PC-9 (cell line): ENCODE measurements at regions not wholly inside any gene's neighbourhood (a gene's known extent, or its start where the extent isn't known, plus 50 kb on each side); places are given as distances from the start of the nearest gene placed in this dataset.

ENCODE experiments used
- BruUV-seq: library from RNA; stranded (reverse); fragments of 400-500 nt; replicated peaks from 2 replicates; lab custom pipeline; 2021; lab: Mats Ljungman, UMichigan
- CTCF ChIA-PET: fragments of 300-600 bp; sonication (Branson Sonifier 250); formaldehyde crosslinking; loops from one replicate; lab custom pipeline; 2022; ENCODE audit warnings: antibody characterized with exemption; lab: Charles Lee
- POLR2A ChIA-PET: fragments of 300-600 bp; sonication (Branson Sonifier 250); formaldehyde crosslinking; loops from one replicate; lab custom pipeline; 2022; ENCODE audit warnings: antibody characterized with exemption; ENCODE audit not compliant: unreplicated experiment; lab: Charles Lee
- DNase-seq, 2 experiments: peaks; one replicate each; pipeline versions ENCODE4 v3.0.0 to v3.0.0-alpha.2; 2015 to 2022; ENCODE audit warnings: mixed read lengths in 1 of 2
- H2AFZ ChIP-seq: fragments of 200-600 bp; sonication (generic); 2 replicates; pipeline ENCODE4 v1.8.1; 2017; ENCODE audit warnings: antibody characterized with exemption
- H3F3A ChIP-seq: fragments of 200-600 bp; sonication (generic); 2 replicates; pipeline ENCODE4 v1.8.1; 2017; ENCODE audit warnings: antibody characterized with exemption, mild to moderate bottlenecking, low read depth; ENCODE audit not compliant: insufficient read depth
- H3K27ac ChIP-seq: fragments of 200-600 bp; sonication (generic); 2 replicates; pipeline ENCODE4 v1.6.1; 2016; ENCODE audit warnings: mixed run types
- H3K27me3 ChIP-seq: fragments of 200-600 bp; sonication (generic); 2 replicates; pipeline ENCODE4 v1.6.1; 2016; ENCODE audit warnings: low read depth, mixed run types; ENCODE audit not compliant: insufficient read depth
- H3K36me3 ChIP-seq: fragments of 200-600 bp; sonication (generic); 2 replicates; pipeline ENCODE4 v1.6.1; 2016; ENCODE audit warnings: low read depth, mixed run types
- H3K4me1 ChIP-seq: fragments of 200-600 bp; sonication (generic); replicated peaks from 2 replicates; pipeline ENCODE4 v1.6.1; 2016; ENCODE audit warnings: mixed run types; ENCODE audit not compliant: insufficient read depth
- H3K4me2 ChIP-seq: fragments of 200-600 bp; sonication (generic); 2 replicates; pipeline ENCODE4 v1.6.1; 2017; ENCODE audit warnings: mixed run types
- H3K4me3 ChIP-seq: fragments of 200-600 bp; sonication (generic); 2 replicates; pipeline ENCODE4 v1.6.1; 2016; ENCODE audit warnings: mixed run types
- H3K79me2 ChIP-seq: fragments of 200-600 bp; sonication (generic); 2 replicates; pipeline ENCODE4 v1.6.1; 2017; ENCODE audit warnings: low read depth, mixed run types
- H3K9me2 ChIP-seq: fragments of 200-600 bp; sonication (generic); 2 replicates; pipeline ENCODE4 v1.8.1; 2017; ENCODE audit warnings: mild to moderate bottlenecking; ENCODE audit not compliant: insufficient read depth
- H3K9me3 ChIP-seq: fragments of 200-600 bp; sonication (generic); 2 replicates; pipeline ENCODE4 v1.8.1; 2016; ENCODE audit warnings: low read depth; ENCODE audit not compliant: insufficient read depth
- H4K20me1 ChIP-seq: fragments of 200-600 bp; sonication (generic); 2 replicates; pipeline ENCODE4 v1.8.1; 2017; ENCODE audit not compliant: insufficient read depth
- CTCF ChIP-seq: fragments of 200-600 bp; sonication (generic); conservative IDR thresholded peaks from 2 replicates; pipeline ENCODE4 v1.6.1; 2017; ENCODE audit warnings: mixed run types, antibody characterized with exemption, mild to moderate bottlenecking, moderate library complexity
- EZH2 ChIP-seq: fragments of 200-600 bp; sonication (generic); IDR thresholded peaks from 2 replicates; pipeline ENCODE4 v1.8.0; 2017; ENCODE audit warnings: antibody characterized with exemption, low read depth
- intact Hi-C: fragments of 100-400 bp; cut with micrococcal nuclease; formaldehyde crosslinking; loops from one replicate; pipeline ENCODE4 v1.10.0; 2022; ENCODE audit not compliant: unreplicated experiment

- Histone ChIP-seq H3K4me1 (no peaks in the 10 kb centered on the region), H3K4me3 (no peak overlapping the region), H3K79me2 (no peaks in the 10 kb centered on the region), H3K9me2 (no peaks in the 10 kb centered on the region), H3K27ac (no peak overlapping the region), H3K4me2 (no peak overlapping the region), H4K20me1 (no peaks in the 10 kb centered on the region), H2AFZ (no peak overlapping the region), H3K9me3 (no peaks in the 10 kb centered on the region), H3K27me3 (no peaks in the 10 kb centered on the region), H3K36me3 (no peaks in the 10 kb centered on the region), H3F3A (no peaks in the 10 kb centered on the region)
- BruUV-seq = no TSS peak
- intact Hi-C loops = no loop called here
- no peak for DNase-seq
- no peak for TF ChIP-seq CTCF
- no peak for TF ChIP-seq EZH2
- ChIA-PET POLR2A (no interaction called here), CTCF (no interaction called here)
Observed at GRCh38 chr2:220745682-220746081, 826.4 kb downstream of the EPHA4 start.

- H3K4me1 ChIP-seq = no peaks in the 10 kb centered on the region
- H2AFZ ChIP-seq = no peak overlapping the region
- no peaks in the 10 kb centered on the region for H3K36me3 ChIP-seq
- no peaks in the 10 kb centered on the region for H3K9me3 ChIP-seq
- no peak overlapping the region for H3K4me2 ChIP-seq
- no peaks in the 10 kb centered on the region for H3F3A ChIP-seq
- TF ChIP-seq CTCF = no peak
- TF ChIP-seq EZH2 = no peak
- DNase-seq = no peak
- H3K79me2 ChIP-seq = no peaks in the 10 kb centered on the region
- no peaks in the 10 kb centered on the region for H3K9me2 ChIP-seq
- intact Hi-C loops = no loop called here
- no peaks in the 10 kb centered on the region for H4K20me1 ChIP-seq
- CTCF ChIA-PET = interaction anchor here (0.5 kb wide), 1 partner anchor 20 kb away, joined by 3 read pairs; no protein-coding TSS in a partner anchor
- no TSS peak for BruUV-seq
- H3K4me3 ChIP-seq = no peak overlapping the region
- H3K27ac ChIP-seq = no peak overlapping the region
- POLR2A ChIA-PET = no interaction called here
- no peaks in the 10 kb centered on the region for H3K27me3 ChIP-seq
Observed at GRCh38 chr2:220747736-220748135, 824.4 kb downstream of the EPHA4 start.

GRCh38 chr2:220748875-220749479 lies 823.1 kb downstream of the EPHA4 start:
- H3K4me3 ChIP-seq = no peak overlapping the region
- no peaks in the 10 kb centered on the region for H4K20me1 ChIP-seq
- DNase-seq = no peak
- H3F3A ChIP-seq = no peaks in the 10 kb centered on the region
- no peaks in the 10 kb centered on the region for H3K4me1 ChIP-seq
- CTCF ChIA-PET = no interaction called here
- no peak overlapping the region for H3K4me2 ChIP-seq
- no peaks in the 10 kb centered on the region for H3K9me2 ChIP-seq
- no peaks in the 10 kb centered on the region for H3K27me3 ChIP-seq
- no peaks in the 10 kb centered on the region for H3K36me3 ChIP-seq
- no peak overlapping the region for H2AFZ ChIP-seq
- H3K79me2 ChIP-seq = no peaks in the 10 kb centered on the region
- intact Hi-C loops = no loop called here
- H3K27ac ChIP-seq = no peak overlapping the region
- no TSS peak for BruUV-seq
- no peaks in the 10 kb centered on the region for H3K9me3 ChIP-seq
- POLR2A ChIA-PET = no interaction called here
- no peak for TF ChIP-seq EZH2
- no peak for TF ChIP-seq CTCF
